Activated CD8-positive, alpha-beta T cell treated with anti-CD3 and anti-CD28 coated beads for 36 hours (primary cell): ENCODE measurements at regions not wholly inside any gene's neighbourhood (a gene's known extent, or its start where the extent isn't known, plus 50 kb on each side); places are given as distances from the start of the nearest gene placed in this dataset.

ENCODE experiments used
- ATAC-seq: fragments of 200-7000 bp; cut with Tn5 transposase; one replicate; pipeline ENCODE4 v1.10.0; 2021; ENCODE audit warnings: mild to moderate bottlenecking, moderate library complexity
- CTCF ChIA-PET: fragments of 350-600 bp; sonication (Branson Sonifier 250); formaldehyde crosslinking; loops from one replicate; lab custom pipeline; 2021; ENCODE audit warnings: antibody characterized with exemption; lab: Charles Lee
- POLR2A ChIA-PET: fragments of 350-600 bp; sonication (Branson Sonifier 250); formaldehyde crosslinking; loops from one replicate; lab custom pipeline; 2021; ENCODE audit warnings: antibody characterized with exemption; lab: Charles Lee
- DNase-seq: peaks from one replicate; pipeline ENCODE4 v3.0.0-alpha.2; 2020
- H3K27ac Mint-ChIP-seq: one replicate; pipeline ENCODE4 v1.8.0; 2021; ENCODE audit warnings: mild to moderate bottlenecking, mixed read lengths
- H3K27me3 Mint-ChIP-seq: one replicate; pipeline ENCODE4 v1.8.0; 2021; ENCODE audit warnings: mixed read lengths
- H3K36me3 Mint-ChIP-seq: one replicate; pipeline ENCODE4 v1.8.0; 2021; ENCODE audit warnings: low read depth, mixed read lengths
- H3K4me1 Mint-ChIP-seq: one replicate; pipeline ENCODE4 v1.8.0; 2021; ENCODE audit warnings: low read depth, mixed read lengths
- H3K4me3 Mint-ChIP-seq: one replicate; pipeline ENCODE4 v1.8.0; 2021; ENCODE audit warnings: mild to moderate bottlenecking, moderate library complexity, mixed read lengths
- H3K9me3 Mint-ChIP-seq: one replicate; pipeline ENCODE4 v1.8.0; 2021; ENCODE audit warnings: mixed read lengths
- CTCF ChIP-seq: fragments of 200-600 bp; IDR thresholded peaks from one replicate; pipeline ENCODE4 v1.8.0; 2022; ENCODE audit warnings: antibody characterized with exemption, mild to moderate bottlenecking
- intact Hi-C: fragments of 100-400 bp; cut with micrococcal nuclease; formaldehyde crosslinking; loops from one replicate; pipeline ENCODE4 v1.10.0; 2022

GRCh38 chr6:170093276-170093657, 197.6 kb downstream of the DLL1 start:
- DNase-seq, result no peak
- no peak for TF ChIP-seq CTCF
- Mint-ChIP-seq H3K36me3 (no peaks in the 10 kb centered on the region), H3K27ac (no peak overlapping the region), H3K4me1 (peaks cover 22% of the 10 kb centered on the region), H3K27me3 (no peaks in the 10 kb centered on the region), H3K9me3 (no peaks in the 10 kb centered on the region), H3K4me3 (no peak overlapping the region)
- CTCF ChIA-PET, result no interaction called here
- ATAC-seq, result no peak
- intact Hi-C loops, result no loop called here
- POLR2A ChIA-PET, result no interaction called here

- CTCF ChIA-PET, result no interaction called here
- Mint-ChIP-seq H3K27me3 (no peaks in the 10 kb centered on the region), H3K4me1 (peaks cover 27% of the 10 kb centered on the region), H3K4me3 (no peak overlapping the region), H3K9me3 (no peaks in the 10 kb centered on the region), H3K36me3 (peaks cover 2% of the 10 kb centered on the region), H3K27ac (no peak overlapping the region)
- no peak for TF ChIP-seq CTCF
- DNase-seq (no peak), ATAC-seq (no peak)
- intact Hi-C loops, result no loop called here
- POLR2A ChIA-PET, result no interaction called here
Measured at GRCh38 chr6:170092826-170093225, 198.1 kb downstream of the DLL1 start.

- peaks cover 28% of the 10 kb centered on the region for H3K4me1 Mint-ChIP-seq
- intact Hi-C loops, result no loop called here
- ATAC-seq, result no peak
- ChIA-PET POLR2A (no interaction called here), CTCF (no interaction called here)
- no peak overlapping the region for H3K27ac Mint-ChIP-seq
- H3K9me3 Mint-ChIP-seq, result no peaks in the 10 kb centered on the region
- H3K36me3 Mint-ChIP-seq, result peaks cover 2% of the 10 kb centered on the region
- DNase-seq, result no peak
- TF ChIP-seq CTCF, result no peak
- no peaks in the 10 kb centered on the region for H3K27me3 Mint-ChIP-seq
- H3K4me3 Mint-ChIP-seq, result no peak overlapping the region
Measured at GRCh38 chr6:170091639-170092579, 199.0 kb downstream of the DLL1 start.

GRCh38 chr6:170091000-170091638, 199.8 kb downstream of the DLL1 start:
- no peak for ATAC-seq
- ChIA-PET CTCF (interaction anchor here (0.8 to 1.2 kb wide), 2 partner anchors 57 to 140 kb away, joined by 4 read pairs; no protein-coding TSS in a partner anchor), POLR2A (no interaction called here)
- Mint-ChIP-seq H3K36me3 (peaks cover 2% of the 10 kb centered on the region), H3K27ac (no peak overlapping the region), H3K4me3 (no peak overlapping the region), H3K9me3 (no peaks in the 10 kb centered on the region), H3K27me3 (no peaks in the 10 kb centered on the region), H3K4me1 (peaks cover 30% of the 10 kb centered on the region)
- intact Hi-C loops, result no loop called here
- DNase-seq, result no peak
- TF ChIP-seq CTCF, result no peak

GRCh38 chr6:170090561-170090960, 200.3 kb downstream of the DLL1 start:
- Mint-ChIP-seq H3K27ac (no peak overlapping the region), H3K36me3 (peaks cover 2% of the 10 kb centered on the region), H3K4me1 (peaks cover 30% of the 10 kb centered on the region), H3K4me3 (no peak overlapping the region), H3K27me3 (no peaks in the 10 kb centered on the region), H3K9me3 (no peaks in the 10 kb centered on the region)
- intact Hi-C loops, result no loop called here
- DNase-seq (no peak), ATAC-seq (no peak)
- ChIA-PET POLR2A (no interaction called here), CTCF (interaction anchor here (0.5 to 1.2 kb wide), 3 partner anchors 14 to 140 kb away, joined by 3 to 4 read pairs (median 4); no protein-coding TSS in a partner anchor)
- TF ChIP-seq CTCF, result no peak
